HCT116 (cell line): ENCODE measurements at regions not wholly inside any gene's neighbourhood (a gene's known extent, or its start where the extent isn't known, plus 50 kb on each side); places are given as distances from the start of the nearest gene placed in this dataset.

ENCODE experiments used
- ATAC-seq: fragments of 200-7000 bp; cut with Tn5 transposase; 2 replicates; pipeline ENCODE4 v1.9.1; 2020; ENCODE audit warnings: mild to moderate bottlenecking, moderate library complexity
- BruUV-seq: library from RNA; stranded (reverse); fragments of 400-500 nt; replicated peaks from 2 replicates; lab custom pipeline; 2021; lab: Mats Ljungman, UMichigan
- CTCF ChIA-PET: fragments of 300-600 bp; sonication (Branson Sonifier 250); formaldehyde crosslinking; loops from one replicate; lab custom pipeline; 2021; ENCODE audit warnings: antibody characterized with exemption; lab: Charles Lee
- POLR2A ChIA-PET: fragments of 300-600, 350-600 bp; sonication (Branson Sonifier 250); formaldehyde crosslinking; loops from one replicate; lab custom pipeline; 2021; ENCODE audit warnings: antibody characterized with exemption; lab: Charles Lee
- RAD21 ChIA-PET, 2 experiments: fragments of 300-600 bp; sonication (Branson Sonifier 250); formaldehyde crosslinking; loops; one replicate each; lab custom pipeline; 2023; ENCODE audit warnings: low total read pairs in 2 of 2; ENCODE audit not compliant: uncharacterized antibody in 2 of 2, unreplicated experiment in 2 of 2, low non-redundant PET in 1 of 2; lab: Charles Lee
- DNase-seq: peaks from one replicate; pipeline ENCODE4 v3.0.0-alpha.2; 2010; ENCODE audit warnings: low read depth, low spot score
- H2AFZ ChIP-seq: fragments of 200-600 bp; shearing (Covaris generic), sonication (generic); 2 replicates; pipeline ENCODE4 v1.6.1; 2017; ENCODE audit warnings: low read depth, mixed run types, mixed read lengths, antibody characterized with exemption, low read length; ENCODE audit not compliant: poor library complexity, severe bottlenecking
- H3K27ac ChIP-seq: 2 replicates; pipeline ENCODE4 v1.5.1; 2012; ENCODE audit warnings: low read depth, low read length
- H3K27me3 ChIP-seq: fragments of 200-600 bp; sonication (generic); 2 replicates; pipeline ENCODE4 v1.6.1; 2016; ENCODE audit warnings: mixed run types, low read length, mixed read lengths; ENCODE audit not compliant: insufficient read depth
- H3K36me3 ChIP-seq, 2 experiments: fragments of 200-500 bp in 1 of 2; fragments of 200-600 bp in 1 of 2; sonication (Bioruptor generic) in 1 of 2; sonication (generic) in 1 of 2; 2 replicates each; pipeline versions ENCODE4 v1.5.1 to v1.6.1; 2014 to 2016; ENCODE audit warnings: low read length in 2 of 2, inconsistent platforms in 1 of 2, mixed read lengths in 1 of 2, mixed run types in 1 of 2; ENCODE audit not compliant: insufficient read depth in 2 of 2, control insufficient read depth in 1 of 2
- H3K4me1 ChIP-seq, 2 experiments: fragments of 200-600 bp in 1 of 2; sonication (generic) in 1 of 2; 2 replicates each; pipeline versions ENCODE4 v1.5.1 to v1.6.1; 2012 to 2017; ENCODE audit warnings: low read length in 2 of 2, inconsistent platforms in 1 of 2, mild to moderate bottlenecking in 1 of 2, mixed read lengths in 1 of 2, mixed run types in 1 of 2, moderate library complexity in 1 of 2; ENCODE audit not compliant: insufficient read depth in 2 of 2, control insufficient read depth in 1 of 2
- H3K4me2 ChIP-seq: fragments of 200-600 bp; sonication (generic); 2 replicates; pipeline ENCODE4 v1.6.1; 2017; ENCODE audit warnings: mixed run types, low read length, mixed read lengths
- H3K4me3 ChIP-seq, 2 experiments: fragments of 200-600 bp in 1 of 2; sonication (generic) in 1 of 2; replicated peaks in 1 of 2; 2 replicates each; pipeline ENCODE4 v1.5.1; 2011 to 2016; ENCODE audit warnings: low read length in 2 of 2, control low read depth in 1 of 2, low read depth in 1 of 2, mild to moderate bottlenecking in 1 of 2, mixed read lengths in 1 of 2, mixed run types in 1 of 2
- H3K79me2 ChIP-seq: fragments of 200-600 bp; sonication (generic); 2 replicates; pipeline ENCODE4 v1.6.1; 2017; ENCODE audit warnings: mild to moderate bottlenecking, mixed run types, low read length, moderate library complexity, mixed read lengths; ENCODE audit not compliant: insufficient read depth
- H3K9ac ChIP-seq: fragments of 200-600 bp; sonication (generic); 2 replicates; pipeline ENCODE4 v1.6.1; 2016; ENCODE audit warnings: low read length, mixed read lengths
- H3K9me2 ChIP-seq: fragments of 200-600 bp; sonication (generic), shearing (Covaris generic); 2 replicates; pipeline ENCODE4 v1.6.1; 2017; ENCODE audit warnings: mixed run types, mild to moderate bottlenecking, moderate library complexity; ENCODE audit not compliant: insufficient read depth
- H3K9me3 ChIP-seq, 2 experiments: fragments of 200-500 bp in 1 of 2; fragments of 200-600 bp in 1 of 2; sonication (Bioruptor generic) in 1 of 2; sonication (generic) in 1 of 2; 2 replicates each; pipeline ENCODE4 v1.6.1; 2014 to 2017; ENCODE audit warnings: low read length in 2 of 2, mixed read lengths in 2 of 2, inconsistent platforms in 1 of 2, low read depth in 1 of 2, mild to moderate bottlenecking in 1 of 2, mixed run types in 1 of 2, moderate library complexity in 1 of 2; ENCODE audit not compliant: control insufficient read depth in 1 of 2, insufficient read depth in 1 of 2
- H4K20me1 ChIP-seq: fragments of 200-600 bp; sonication (generic), shearing (Covaris generic); 2 replicates; pipeline ENCODE4 v1.6.1; 2017; ENCODE audit warnings: mixed run types, mild to moderate bottlenecking, moderate library complexity; ENCODE audit not compliant: insufficient read depth
- CEBPB ChIP-seq: IDR thresholded peaks from 2 replicates; pipeline ENCODE4 v1.6.1; 2012; ENCODE audit warnings: low read depth
- ELF1 ChIP-seq: IDR thresholded peaks from 2 replicates; pipeline ENCODE4 v1.6.1; 2012; ENCODE audit warnings: low read depth, borderline replicate concordance
- EZH2 ChIP-seq: fragments of 200-600 bp; sonication (generic); IDR thresholded peaks from 2 replicates; pipeline ENCODE4 v1.6.1; 2017; ENCODE audit warnings: antibody characterized with exemption, mixed run types
- EZH2phosphoT487 ChIP-seq: fragments of 200-600 bp; IDR thresholded peaks from 2 replicates; pipeline ENCODE4 v1.6.1; 2018; ENCODE audit warnings: antibody characterized with exemption, borderline replicate concordance
- FOSL1 ChIP-seq: IDR thresholded peaks from 2 replicates; pipeline ENCODE4 v1.6.1; 2012; ENCODE audit warnings: low read depth
- JUND ChIP-seq: IDR thresholded peaks from 2 replicates; pipeline ENCODE4 v1.6.1; 2012
- POLR2A ChIP-seq: IDR thresholded peaks from 2 replicates; pipeline ENCODE4 v1.7.0; 2011; ENCODE audit warnings: borderline replicate concordance; ENCODE audit not compliant: insufficient read depth, insufficient read length; ENCODE audit errors: extremely low read depth
- POLR2AphosphoS5 ChIP-seq: IDR thresholded peaks from 2 replicates; pipeline ENCODE4 v1.6.1; 2011; ENCODE audit warnings: mild to moderate bottlenecking, low read depth, low read length, moderate library complexity
- RAD21 ChIP-seq: IDR thresholded peaks from 2 replicates; pipeline ENCODE4 v1.6.1; 2012; ENCODE audit warnings: low read depth, mild to moderate bottlenecking
- SIN3A ChIP-seq: IDR thresholded peaks from 2 replicates; pipeline ENCODE4 v1.6.1; 2012; ENCODE audit warnings: low read depth
- SP1 ChIP-seq: IDR thresholded peaks from 2 replicates; pipeline ENCODE4 v1.6.1; 2012; ENCODE audit warnings: low read depth
- SRF ChIP-seq: IDR thresholded peaks from 2 replicates; pipeline ENCODE4 v1.6.1; 2012; ENCODE audit warnings: low read depth
- YY1 ChIP-seq: IDR thresholded peaks from 2 replicates; pipeline ENCODE4 v1.6.1; 2011; ENCODE audit warnings: low read length, low read depth, moderate library complexity, mild to moderate bottlenecking; ENCODE audit not compliant: insufficient replicate concordance; ENCODE audit errors: extremely low read depth
- ZBTB33 ChIP-seq: IDR thresholded peaks from 2 replicates; pipeline ENCODE4 v1.6.1; 2011; ENCODE audit warnings: mild to moderate bottlenecking, low read length, moderate library complexity; ENCODE audit not compliant: insufficient replicate concordance; ENCODE audit errors: extremely low read depth
- ZFX ChIP-seq: fragments of 450-650 bp; IDR thresholded peaks from 2 replicates; pipeline ENCODE4 v1.6.1; 2017
- ZNF274 ChIP-seq: fragments of 200-500 bp; sonication (Bioruptor generic); IDR thresholded peaks from 2 replicates; pipeline ENCODE4 v1.6.1; 2014; ENCODE audit warnings: mild to moderate bottlenecking, low read depth, low read length, inconsistent platforms
- intact Hi-C: fragments of 100-400 bp; cut with micrococcal nuclease; formaldehyde crosslinking; loops from 2 replicates; pipeline ENCODE4 v1.10.0; 2022
- TF ChIP-seq, protein P1 (sequence below), 3 experiments: fragments of 200-600 bp in 1 of 3; sonication (generic) in 1 of 3; IDR thresholded peaks in 2 of 3; conservative IDR thresholded peaks in 1 of 3; 2 replicates each; pipeline ENCODE4 v1.5.1; 2012 to 2017; ENCODE audit warnings: low read depth in 2 of 3, low read length in 2 of 3, antibody characterized with exemption in 1 of 3, borderline replicate concordance in 1 of 3, control low read depth in 1 of 3, mild to moderate bottlenecking in 1 of 3, mixed read lengths in 1 of 3, mixed run types in 1 of 3, moderate library complexity in 1 of 3; ENCODE audit not compliant: insufficient read depth in 1 of 3
- TF ChIP-seq, protein P2 (sequence below): IDR thresholded peaks from 2 replicates; pipeline ENCODE4 v1.6.1; 2012

DNA sequence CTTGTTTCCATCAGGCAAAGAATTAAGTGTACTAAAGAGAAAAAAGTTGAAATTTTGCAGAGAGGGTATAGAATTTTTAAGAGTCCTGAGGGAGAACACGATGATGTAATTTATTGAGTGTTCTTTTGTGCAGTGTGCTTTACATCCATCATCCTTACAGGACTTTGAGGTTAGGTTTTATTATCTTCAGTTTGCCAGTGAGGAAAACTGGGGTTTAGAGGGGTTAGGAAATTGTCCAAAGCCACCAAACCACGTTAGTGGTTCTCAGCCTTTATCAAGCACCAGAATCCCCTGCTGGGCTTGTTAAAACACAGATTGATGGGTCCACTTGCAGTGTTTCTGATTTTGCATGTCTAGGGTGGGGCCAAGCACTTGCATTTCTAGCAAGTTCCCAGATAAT, 277.5 kb downstream of the KCNS3 start (continued):
- TF ChIP-seq ZBTB33 = no peak

DNA sequence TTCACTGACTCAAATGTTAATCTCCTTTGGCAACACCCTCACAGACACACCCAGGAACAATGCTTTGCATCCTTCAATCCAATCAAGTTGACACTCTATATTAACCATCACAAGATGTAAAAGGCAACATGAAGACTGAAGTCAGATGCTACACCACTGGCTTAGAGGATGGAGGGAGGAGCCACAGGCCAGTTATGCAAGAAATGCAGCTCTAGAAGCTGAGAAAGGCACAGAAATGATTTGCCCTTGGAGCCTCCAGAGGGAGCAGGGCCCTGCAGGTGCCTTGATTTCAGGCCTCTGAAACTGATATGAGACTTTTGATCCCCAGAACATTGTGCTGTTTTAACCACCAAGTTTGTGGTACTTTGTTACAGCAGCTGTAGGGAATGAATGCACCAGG, 276.3 kb downstream of the KCNS3 start:
- H3K9me3 ChIP-seq = no peaks in the 10 kb centered on the region
- RAD21 ChIA-PET = no interaction called here
- H2AFZ ChIP-seq = no peak overlapping the region
- BruUV-seq = no TSS peak
- no peaks in the 10 kb centered on the region for H3K79me2 ChIP-seq
- CTCF ChIA-PET = no interaction called here
- ATAC-seq (no peak), DNase-seq (no peak)
- TF ChIP-seq SIN3A = no peak
- H3K9me2 ChIP-seq = no peaks in the 10 kb centered on the region
- H4K20me1 ChIP-seq = no peaks in the 10 kb centered on the region
- no peak overlapping the region for H3K4me2 ChIP-seq
- H3K9ac ChIP-seq = no peak overlapping the region
- no peaks in the 10 kb centered on the region for H3K36me3 ChIP-seq
- H3K27ac ChIP-seq = no peak overlapping the region
- POLR2A ChIA-PET = no interaction called here
- H3K27me3 ChIP-seq = peaks cover 17% of the 10 kb centered on the region
- no peaks in the 10 kb centered on the region for H3K4me1 ChIP-seq
- H3K4me3 ChIP-seq = no peak overlapping the region
- intact Hi-C loops = no loop called here

DNA sequence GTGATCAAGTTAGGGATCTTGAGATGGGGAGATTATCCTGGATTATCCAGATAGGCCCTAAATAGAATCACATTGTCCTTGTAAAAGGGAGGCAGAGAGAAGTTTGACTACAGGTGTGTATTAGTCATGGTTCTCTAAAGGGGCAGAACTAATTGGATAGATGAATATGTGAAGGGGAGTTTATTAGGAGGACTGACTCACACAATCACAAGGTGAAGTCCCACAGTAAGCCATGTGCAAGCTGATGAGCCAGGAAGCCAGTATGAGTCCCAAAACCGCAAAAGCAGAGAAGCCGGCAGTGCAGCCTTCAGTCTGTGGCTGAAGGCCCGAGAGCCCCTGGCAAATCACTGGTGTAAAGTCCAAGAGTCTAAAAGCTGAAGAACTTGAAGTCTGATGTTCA, 275.8 kb downstream of the KCNS3 start:
- intact Hi-C loops = no loop called here
- Histone ChIP-seq H3K79me2 (no peaks in the 10 kb centered on the region), H3K9ac (no peak overlapping the region), H3K4me2 (no peak overlapping the region), H3K27ac (no peak overlapping the region), H3K4me3 (no peak overlapping the region), H2AFZ (no peak overlapping the region), H4K20me1 (no peaks in the 10 kb centered on the region), H3K9me3 (no peaks in the 10 kb centered on the region), H3K9me2 (no peaks in the 10 kb centered on the region), H3K27me3 (peaks cover 17% of the 10 kb centered on the region), H3K4me1 (no peaks in the 10 kb centered on the region), H3K36me3 (no peaks in the 10 kb centered on the region)
- RAD21 ChIA-PET = no interaction called here
- POLR2A ChIA-PET = no interaction called here
- BruUV-seq = no TSS peak
- CTCF ChIA-PET = no interaction called here
- DNase-seq (no peak), ATAC-seq (no peak)
- TF ChIP-seq SP1 (no peak), POLR2A (no peak), EZH2phosphoT487 (no peak), ZFX (no peak), JUND (no peak), POLR2AphosphoS5 (no peak), ELF1 (no peak), FOSL1 (no peak), YY1 (no peak), EZH2 (no peak), SIN3A (no peak), CEBPB (no peak), RAD21 (no peak), ZNF274 (no peak), SRF (no peak)
- TF ChIP-seq, protein P1, sequence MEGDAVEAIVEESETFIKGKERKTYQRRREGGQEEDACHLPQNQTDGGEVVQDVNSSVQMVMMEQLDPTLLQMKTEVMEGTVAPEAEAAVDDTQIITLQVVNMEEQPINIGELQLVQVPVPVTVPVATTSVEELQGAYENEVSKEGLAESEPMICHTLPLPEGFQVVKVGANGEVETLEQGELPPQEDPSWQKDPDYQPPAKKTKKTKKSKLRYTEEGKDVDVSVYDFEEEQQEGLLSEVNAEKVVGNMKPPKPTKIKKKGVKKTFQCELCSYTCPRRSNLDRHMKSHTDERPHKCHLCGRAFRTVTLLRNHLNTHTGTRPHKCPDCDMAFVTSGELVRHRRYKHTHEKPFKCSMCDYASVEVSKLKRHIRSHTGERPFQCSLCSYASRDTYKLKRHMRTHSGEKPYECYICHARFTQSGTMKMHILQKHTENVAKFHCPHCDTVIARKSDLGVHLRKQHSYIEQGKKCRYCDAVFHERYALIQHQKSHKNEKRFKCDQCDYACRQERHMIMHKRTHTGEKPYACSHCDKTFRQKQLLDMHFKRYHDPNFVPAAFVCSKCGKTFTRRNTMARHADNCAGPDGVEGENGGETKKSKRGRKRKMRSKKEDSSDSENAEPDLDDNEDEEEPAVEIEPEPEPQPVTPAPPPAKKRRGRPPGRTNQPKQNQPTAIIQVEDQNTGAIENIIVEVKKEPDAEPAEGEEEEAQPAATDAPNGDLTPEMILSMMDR (IDR thresholded peaks at IDR 0.05 in 2 of 3, conservative IDR thresholded peaks at IDR 0.05 in 1 of 3; ENCODE audit: borderline replicate concordance in 1 of 3, insufficient read depth in 1 of 3, low read depth in 2 of 3, low read length in 2 of 3) = no peak
- TF ChIP-seq, protein P2, sequence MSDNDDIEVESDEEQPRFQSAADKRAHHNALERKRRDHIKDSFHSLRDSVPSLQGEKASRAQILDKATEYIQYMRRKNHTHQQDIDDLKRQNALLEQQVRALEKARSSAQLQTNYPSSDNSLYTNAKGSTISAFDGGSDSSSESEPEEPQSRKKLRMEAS = no peak
